SK-N-MC (cell line): ENCODE measurements at regions not wholly inside any gene's neighbourhood (a gene's known extent, or its start where the extent isn't known, plus 50 kb on each side); places are given as distances from the start of the nearest gene placed in this dataset.

Experiments used
- EZH2 ChIP-seq: fragments of 200-600 bp; sonication (generic); IDR thresholded peaks from one replicate; pipeline ENCODE4 v1.6.1; 2017; ENCODE audit warnings: antibody characterized with exemption
- POLR2AphosphoS5 ChIP-seq: IDR thresholded peaks from 2 replicates; pipeline ENCODE4 v1.6.1; 2012; ENCODE audit warnings: mild to moderate bottlenecking, low read depth, low read length, borderline replicate concordance

DNA sequence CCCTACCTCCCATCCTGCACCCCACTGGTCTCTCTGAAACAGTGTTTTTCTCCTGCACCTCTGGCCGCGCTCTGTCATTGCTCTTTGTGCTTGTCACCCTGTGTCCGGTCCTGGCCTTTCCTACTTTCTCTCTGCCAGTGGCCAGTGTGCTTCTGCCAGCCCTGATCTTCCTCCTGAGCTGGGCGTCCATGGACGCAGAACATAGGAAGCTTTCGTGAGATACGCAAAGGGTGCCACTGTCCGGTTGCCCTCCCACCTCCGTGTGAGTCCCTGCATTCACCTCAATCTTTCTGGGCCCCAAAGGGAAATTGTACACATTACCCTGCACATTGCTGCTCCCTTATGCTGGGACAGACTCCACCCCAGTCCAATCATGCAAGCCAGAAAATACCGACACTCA is 105.7 kb upstream of the SOX1 start:
- TF ChIP-seq POLR2AphosphoS5 = no peak
- TF ChIP-seq EZH2 = no peak
